OCI-LY3 (cell line): ENCODE measurements at regions not wholly inside any gene's neighbourhood (a gene's known extent, or its start where the extent isn't known, plus 50 kb on each side); places are given as distances from the start of the nearest gene placed in this dataset.

ENCODE experiments used
- H2AFZ ChIP-seq: fragments of 200-600, 300-600 bp; shearing (Covaris generic); 2 replicates; pipeline ENCODE4 v1.6.0; 2014; ENCODE audit warnings: antibody characterized with exemption, low read depth, low read length
- H3K27ac ChIP-seq: fragments of 200-600, 300-600 bp; sonication (generic); 2 replicates; pipeline ENCODE4 v1.5.1; 2014; ENCODE audit warnings: mild to moderate bottlenecking, low read length, moderate library complexity, mixed read lengths
- H3K27me3 ChIP-seq: fragments of 200-600, 300-600 bp; sonication (generic); 2 replicates; pipeline ENCODE4 v1.6.1; 2014; ENCODE audit warnings: low read depth, low read length, mixed read lengths
- H3K36me3 ChIP-seq: fragments of 200-600, 300-600 bp; sonication (generic); replicated peaks from 2 replicates; pipeline ENCODE3; 2014; ENCODE audit warnings: low read depth, low read length, mixed read lengths
- H3K4me1 ChIP-seq: fragments of 300-600, 200-600 bp; sonication (generic); 2 replicates; pipeline ENCODE4 v1.6.1; 2014; ENCODE audit warnings: low read length, mixed read lengths
- H3K4me2 ChIP-seq: fragments of 200-600, 300-600 bp; sonication (generic); 2 replicates; pipeline ENCODE4 v1.6.1; 2014; ENCODE audit warnings: low read length, mixed read lengths
- H3K4me3 ChIP-seq: fragments of 300-600, 200-600 bp; sonication (generic); 2 replicates; pipeline ENCODE4 v1.5.1; 2014; ENCODE audit warnings: antibody characterized with exemption, mild to moderate bottlenecking, low read length, moderate library complexity
- H3K79me2 ChIP-seq: fragments of 300-600, 200-600 bp; shearing (Covaris generic); 2 replicates; pipeline ENCODE4 v1.6.1; 2014; ENCODE audit warnings: mild to moderate bottlenecking, low read length, mixed read lengths
- H3K9ac ChIP-seq: fragments of 300-600, 200-600 bp; shearing (Covaris generic); 2 replicates; pipeline ENCODE4 v1.6.0; 2014; ENCODE audit warnings: mild to moderate bottlenecking, low read length, moderate library complexity
- H3K9me3 ChIP-seq: fragments of 200-600, 300-600 bp; shearing (Covaris generic); 2 replicates; pipeline ENCODE4 v1.6.1; 2014; ENCODE audit warnings: low read length, mixed read lengths; ENCODE audit not compliant: insufficient read depth
- H4K20me1 ChIP-seq: fragments of 200-600, 300-600 bp; sonication (generic); 2 replicates; pipeline ENCODE4 v1.6.1; 2016; ENCODE audit warnings: low read length, mixed read lengths; ENCODE audit not compliant: insufficient read depth
- CTCF ChIP-seq: fragments of 200-600, 300-600 bp; sonication (generic); IDR thresholded peaks from 2 replicates; pipeline ENCODE4 v1.5.1; 2014; ENCODE audit warnings: antibody characterized with exemption, low read length, low read depth
- EZH2phosphoT487 ChIP-seq: fragments of 200-600 bp; shearing (Covaris generic); IDR thresholded peaks from 2 replicates; pipeline ENCODE4 v1.6.1; 2018; ENCODE audit warnings: antibody characterized with exemption, mixed run types, low read depth

- H3K79me2 ChIP-seq: no peaks in the 10 kb centered on the region
- TF ChIP-seq EZH2phosphoT487 (no peak), CTCF (no peak)
Observed at GRCh38 chrX:113222305-113222704, 381.7 kb upstream of the AMOT start.

GRCh38 chrX:113212052-113212451, 371.4 kb upstream of the AMOT start:
- H3K36me3 ChIP-seq: no peaks in the 10 kb centered on the region

More at GRCh38 chrX:113222305-113222704, 381.7 kb upstream of the AMOT start:
- Histone ChIP-seq H3K27ac (no peak overlapping the region), H3K9ac (no peak overlapping the region), H3K9me3 (no peaks in the 10 kb centered on the region), H3K4me2 (no peak overlapping the region), H3K36me3 (no peaks in the 10 kb centered on the region), H3K4me3 (no peak overlapping the region), H3K27me3 (no peaks in the 10 kb centered on the region), H3K4me1 (no peaks in the 10 kb centered on the region), H4K20me1 (no peaks in the 10 kb centered on the region), H2AFZ (no peak overlapping the region)

GRCh38 chrX:113202601-113203000, 362.0 kb upstream of the AMOT start:
- H3K27me3 ChIP-seq: no peaks in the 10 kb centered on the region
- no peak overlapping the region for H2AFZ ChIP-seq
- no peaks in the 10 kb centered on the region for H3K36me3 ChIP-seq
- no peaks in the 10 kb centered on the region for H3K79me2 ChIP-seq
- no peak overlapping the region for H3K9ac ChIP-seq
- TF ChIP-seq EZH2phosphoT487 (no peak), CTCF (no peak)
- H3K4me3 ChIP-seq: no peak overlapping the region
- H3K27ac ChIP-seq: no peak overlapping the region
- no peak overlapping the region for H3K4me2 ChIP-seq
- no peaks in the 10 kb centered on the region for H3K9me3 ChIP-seq
- H4K20me1 ChIP-seq: no peaks in the 10 kb centered on the region
- H3K4me1 ChIP-seq: no peaks in the 10 kb centered on the region

More at GRCh38 chrX:113212052-113212451, 371.4 kb upstream of the AMOT start:
- Histone ChIP-seq H3K9ac (no peak overlapping the region), H3K4me2 (no peak overlapping the region), H3K4me3 (no peak overlapping the region), H3K27me3 (no peaks in the 10 kb centered on the region), H3K9me3 (no peaks in the 10 kb centered on the region), H4K20me1 (no peaks in the 10 kb centered on the region), H3K4me1 (no peaks in the 10 kb centered on the region), H3K27ac (no peak overlapping the region), H2AFZ (no peak overlapping the region), H3K79me2 (no peaks in the 10 kb centered on the region)
- TF ChIP-seq EZH2phosphoT487: no peak
- no peak for TF ChIP-seq CTCF

GRCh38 chrX:113195949-113196348, 355.3 kb upstream of the AMOT start:
- TF ChIP-seq CTCF (no peak), EZH2phosphoT487 (no peak)
- Histone ChIP-seq H3K36me3 (no peaks in the 10 kb centered on the region), H3K27ac (no peak overlapping the region), H3K4me3 (no peak overlapping the region), H3K9ac (no peak overlapping the region), H4K20me1 (no peaks in the 10 kb centered on the region), H3K4me2 (no peak overlapping the region), H3K27me3 (no peaks in the 10 kb centered on the region), H3K9me3 (no peaks in the 10 kb centered on the region; the same call in 1 of the 2 replicates), H3K4me1 (no peaks in the 10 kb centered on the region), H3K79me2 (no peaks in the 10 kb centered on the region), H2AFZ (no peak overlapping the region)
